Natural killer cell (primary cell): ENCODE measurements at regions not wholly inside any gene's neighbourhood (a gene's known extent, or its start where the extent isn't known, plus 50 kb on each side); places are given as distances from the start of the nearest gene placed in this dataset.
A peak's percentile ranks its signal among the peaks of the same experiment; 100 is the strongest.

Source experiments
- ATAC-seq, 3 donors: fragments of 150-1000 bp in 2 of 3; fragments of 200-7000 bp in 1 of 3; cut with Tn5 transposase; 1 replicate in 1 of 3; 2 replicates in 2 of 3; pipeline ENCODE4 v1.10.0; 2021; ENCODE audit warnings: mild to moderate bottlenecking in 2 of 3, moderate library complexity in 2 of 3
- DNase-seq, 2 donors: peaks; one replicate each; pipeline versions ENCODE4 v3.0.0 to v3.0.0-alpha.2; 2013 to 2021; ENCODE audit warnings: mixed read lengths in 1 of 2
- H3K27ac ChIP-seq: one replicate; pipeline ENCODE4 v1.5.1; 2013; ENCODE audit warnings: mild to moderate bottlenecking, low read length
- H3K27me3 ChIP-seq: one replicate; pipeline ENCODE4 v1.6.1; 2013; ENCODE audit warnings: low read length; ENCODE audit not compliant: control insufficient read depth, insufficient read depth
- H3K36me3 ChIP-seq: one replicate; pipeline ENCODE4 v1.6.1; 2013; ENCODE audit warnings: low read length; ENCODE audit not compliant: control insufficient read depth, insufficient read depth
- H3K4me1 ChIP-seq: one replicate; pipeline ENCODE4 v1.6.1; 2013; ENCODE audit warnings: low read length; ENCODE audit not compliant: control insufficient read depth, insufficient read depth
- H3K4me3 ChIP-seq: one replicate; pipeline ENCODE4 v1.5.1; 2013; ENCODE audit warnings: low read length
- H3K9me3 ChIP-seq: one replicate; pipeline ENCODE4 v1.6.1; 2013; ENCODE audit warnings: low read length; ENCODE audit not compliant: control insufficient read depth, insufficient read depth
- H3K27ac Mint-ChIP-seq, 2 donors: one replicate each; pipeline ENCODE4 v1.8.0; 2022; ENCODE audit warnings: mild to moderate bottlenecking in 2 of 2, mixed read lengths in 2 of 2, moderate library complexity in 1 of 2
- H3K27me3 Mint-ChIP-seq, 2 donors: one replicate each; pipeline ENCODE4 v1.8.0; 2022; ENCODE audit warnings: low read depth in 2 of 2, mixed read lengths in 2 of 2
- H3K36me3 Mint-ChIP-seq: one replicate; pipeline ENCODE4 v1.8.0; 2022; ENCODE audit warnings: mixed read lengths
- H3K4me1 Mint-ChIP-seq, 2 donors: one replicate each; pipeline ENCODE4 v1.8.0; 2022; ENCODE audit warnings: mixed read lengths in 2 of 2
- H3K4me3 Mint-ChIP-seq: one replicate; pipeline ENCODE4 v1.8.0; 2022; ENCODE audit warnings: mild to moderate bottlenecking, moderate library complexity, mixed read lengths
- H3K9me3 Mint-ChIP-seq, 2 donors: one replicate each; pipeline ENCODE4 v1.8.0; 2022; ENCODE audit warnings: mixed read lengths in 2 of 2
- WGBS: methylation state at CpG from one replicate; pipeline ENCODE4 v1.1.7; 2013; ENCODE audit warnings: missing lambda C conversion rate; ENCODE audit not compliant: insufficient coverage; 5-methylcytosine and 5-hydroxymethylcytosine counted together
- intact Hi-C: fragments of 100-400 bp; cut with micrococcal nuclease; formaldehyde crosslinking; loops from one replicate; pipeline ENCODE4 v1.14.2; 2022
- TF ChIP-seq, protein P1 (sequence below): fragments of 200-600 bp; IDR thresholded peaks from one replicate; pipeline ENCODE4 v1.8.0; 2022; ENCODE audit warnings: antibody characterized with exemption

DNA sequence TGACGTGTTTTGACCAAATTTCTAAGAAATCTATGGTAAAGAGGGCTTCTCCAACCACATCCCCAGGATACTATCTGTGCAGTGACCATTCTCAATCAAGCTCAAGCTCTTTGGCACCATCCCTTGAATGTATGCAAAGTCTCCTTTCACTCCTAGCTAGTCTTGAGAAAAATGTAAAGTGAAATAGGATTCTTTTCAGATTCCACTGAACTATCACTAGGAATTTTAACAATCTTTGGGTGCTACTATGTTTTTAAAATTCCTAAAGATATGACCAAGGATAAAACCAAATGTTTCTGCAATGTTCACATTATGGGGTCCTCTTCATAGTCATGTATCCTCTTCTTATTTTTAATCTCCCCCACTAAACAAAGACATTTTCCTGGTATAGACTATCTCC is 107.8 kb downstream of the TMCO5A start:
- Histone ChIP-seq H3K4me3 (no peak overlapping the region), H3K36me3 (no peaks in the 10 kb centered on the region), H3K9me3 (no peaks in the 10 kb centered on the region), H3K27ac (no peak overlapping the region), H3K27me3 (no peaks in the 10 kb centered on the region), H3K4me1 (peaks cover 7% of the 10 kb centered on the region)
- peaks cover 8 to 12% of the 10 kb centered on the region in 2 donors for H3K27me3 Mint-ChIP-seq
- no peaks in the 10 kb centered on the region for H3K9me3 Mint-ChIP-seq
- peaks cover 2 to 17% of the 10 kb centered on the region in 2 donors for H3K4me1 Mint-ChIP-seq
- peak overlapping the region in 1 of 2 donors; percentile 53 for H3K27ac Mint-ChIP-seq
- no peak overlapping the region for H3K4me3 Mint-ChIP-seq
- no peak for DNase-seq
- WGBS = 22% methylated on average over 1 of the region's 1 CpG
- no peak for ATAC-seq
- no peaks in the 10 kb centered on the region for H3K36me3 Mint-ChIP-seq
- TF ChIP-seq, protein P1, sequence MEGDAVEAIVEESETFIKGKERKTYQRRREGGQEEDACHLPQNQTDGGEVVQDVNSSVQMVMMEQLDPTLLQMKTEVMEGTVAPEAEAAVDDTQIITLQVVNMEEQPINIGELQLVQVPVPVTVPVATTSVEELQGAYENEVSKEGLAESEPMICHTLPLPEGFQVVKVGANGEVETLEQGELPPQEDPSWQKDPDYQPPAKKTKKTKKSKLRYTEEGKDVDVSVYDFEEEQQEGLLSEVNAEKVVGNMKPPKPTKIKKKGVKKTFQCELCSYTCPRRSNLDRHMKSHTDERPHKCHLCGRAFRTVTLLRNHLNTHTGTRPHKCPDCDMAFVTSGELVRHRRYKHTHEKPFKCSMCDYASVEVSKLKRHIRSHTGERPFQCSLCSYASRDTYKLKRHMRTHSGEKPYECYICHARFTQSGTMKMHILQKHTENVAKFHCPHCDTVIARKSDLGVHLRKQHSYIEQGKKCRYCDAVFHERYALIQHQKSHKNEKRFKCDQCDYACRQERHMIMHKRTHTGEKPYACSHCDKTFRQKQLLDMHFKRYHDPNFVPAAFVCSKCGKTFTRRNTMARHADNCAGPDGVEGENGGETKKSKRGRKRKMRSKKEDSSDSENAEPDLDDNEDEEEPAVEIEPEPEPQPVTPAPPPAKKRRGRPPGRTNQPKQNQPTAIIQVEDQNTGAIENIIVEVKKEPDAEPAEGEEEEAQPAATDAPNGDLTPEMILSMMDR = no peak
- intact Hi-C loops = no loop called here

DNA sequence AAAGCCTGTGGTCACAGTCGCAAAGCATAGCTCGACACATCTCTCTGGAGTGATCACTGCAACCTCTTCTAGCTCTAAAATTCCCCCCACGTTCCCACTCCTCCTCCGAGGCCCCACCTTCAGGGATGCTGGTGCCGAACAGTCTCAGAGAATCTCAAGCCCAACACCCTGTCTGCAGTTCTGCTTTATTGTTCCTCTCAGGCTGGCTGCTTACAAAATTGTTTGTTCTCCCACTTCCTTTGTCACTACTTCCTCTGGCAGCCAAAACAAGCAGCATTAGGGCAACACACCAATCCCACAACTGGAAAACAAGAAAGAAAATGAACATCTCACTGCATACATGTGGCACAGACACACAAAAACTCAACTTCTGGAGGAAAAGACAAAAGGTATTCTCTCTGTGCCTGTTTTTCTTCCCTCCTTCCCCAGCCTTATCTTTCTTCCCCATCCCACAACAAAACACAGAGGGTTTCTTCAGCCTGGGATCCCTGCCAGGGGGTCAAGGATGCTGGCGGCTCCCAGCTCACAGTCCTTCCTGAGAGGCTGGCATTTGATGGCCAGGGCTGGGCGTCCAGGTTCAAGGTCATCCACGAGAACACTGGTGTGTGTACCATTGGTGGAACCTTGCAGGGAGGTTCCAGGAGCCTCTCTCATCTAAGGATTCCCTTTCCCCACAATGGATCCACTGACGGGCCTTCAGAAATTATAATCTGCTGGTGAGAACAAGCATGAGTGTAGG is 108.4 kb downstream of the TMCO5A start:
- peaks cover 6 to 12% of the 10 kb centered on the region in 2 donors for H3K27me3 Mint-ChIP-seq
- H3K27ac Mint-ChIP-seq = peak overlapping the region in 1 of 2 donors; percentile 53
- intact Hi-C loops = no loop called here
- 44% methylated on average over 8 of the region's 9 CpGs for WGBS
- no peak for DNase-seq
- no peak for ATAC-seq
- no peaks in the 10 kb centered on the region for H3K9me3 Mint-ChIP-seq
- H3K4me1 ChIP-seq = peaks cover 7% of the 10 kb centered on the region
- H3K27ac ChIP-seq = no peak overlapping the region
- peaks cover 0 to 15% of the 10 kb centered on the region in 2 donors for H3K4me1 Mint-ChIP-seq
- no peaks in the 10 kb centered on the region for H3K36me3 ChIP-seq
- TF ChIP-seq, protein P1 = no peak
- H3K36me3 Mint-ChIP-seq = no peaks in the 10 kb centered on the region
- H3K4me3 ChIP-seq = no peak overlapping the region
- no peaks in the 10 kb centered on the region for H3K27me3 ChIP-seq
- H3K9me3 ChIP-seq = no peaks in the 10 kb centered on the region
- no peak overlapping the region for H3K4me3 Mint-ChIP-seq

DNA sequence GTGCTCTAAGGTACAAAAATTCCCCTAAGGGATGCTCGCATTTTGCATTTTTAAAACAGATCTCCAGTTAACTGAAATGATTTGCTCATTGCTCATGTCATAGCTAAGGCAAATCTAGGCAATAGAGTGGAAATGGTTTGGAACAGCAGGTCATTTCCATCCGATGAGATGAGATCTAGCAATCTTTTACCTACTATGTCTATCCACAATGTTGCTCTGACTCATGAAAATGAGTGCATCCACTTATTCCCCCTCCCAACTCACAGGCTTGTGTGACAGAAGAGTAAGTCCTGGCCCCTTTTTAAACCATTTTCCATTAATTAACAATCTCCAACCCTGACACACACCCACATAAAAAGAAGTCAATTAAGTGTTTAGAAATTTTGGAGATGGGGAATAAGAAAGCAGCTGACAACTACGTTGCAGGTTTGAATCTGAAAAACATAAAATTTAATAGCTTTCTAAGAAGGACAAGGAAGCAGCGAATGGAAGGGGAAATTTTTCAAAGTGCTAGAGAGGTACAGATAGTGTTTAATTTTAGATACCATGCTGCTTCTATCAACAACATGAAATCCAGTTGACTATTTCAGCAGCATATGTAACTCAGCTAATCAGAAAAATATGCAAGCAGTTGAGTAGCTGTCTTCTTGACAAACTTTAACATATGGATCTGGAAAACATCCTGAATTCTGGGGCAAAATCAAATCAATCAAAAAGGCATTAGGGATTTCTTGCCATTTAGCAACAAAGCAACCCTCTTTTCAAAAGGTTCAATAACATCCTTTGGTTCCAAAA is 112.0 kb downstream of the TMCO5A start:
- no peaks in the 10 kb centered on the region for H3K9me3 Mint-ChIP-seq
- no peak overlapping the region for H3K4me3 Mint-ChIP-seq
- no peaks in the 10 kb centered on the region for H3K36me3 Mint-ChIP-seq
- intact Hi-C loops = no loop called here
- H3K36me3 ChIP-seq = no peaks in the 10 kb centered on the region
- TF ChIP-seq, protein P1 = no peak
- no peak for ATAC-seq
- peaks cover 0 to 8% of the 10 kb centered on the region in 2 donors for H3K27me3 Mint-ChIP-seq
- 85% methylated on average over 4 of the region's 4 CpGs for WGBS
- no peak overlapping the region for H3K4me3 ChIP-seq
- H3K27ac ChIP-seq = no peak overlapping the region
- no peak for DNase-seq
- peaks cover 7% of the 10 kb centered on the region for H3K4me1 ChIP-seq
- no peaks in the 10 kb centered on the region for H3K9me3 ChIP-seq
- H3K27me3 ChIP-seq = no peaks in the 10 kb centered on the region
- H3K4me1 Mint-ChIP-seq = peaks cover 0 to 13% of the 10 kb centered on the region in 2 donors
- H3K27ac Mint-ChIP-seq = no peak overlapping the region
